B cell (primary cell): ENCODE measurements at regions not wholly inside any gene's neighbourhood (a gene's known extent, or its start where the extent isn't known, plus 50 kb on each side); places are given as distances from the start of the nearest gene placed in this dataset.

Experiments
- ATAC-seq: fragments of 200-7000 bp; cut with Tn5 transposase; one replicate; pipeline ENCODE4 v1.10.0; 2021; ENCODE audit warnings: low read depth, mild to moderate bottlenecking, moderate number of reproducible peaks, moderate library complexity
- CTCF ChIA-PET: fragments of 350-600 bp; sonication (Branson Sonifier 250); formaldehyde crosslinking; loops from one replicate; lab custom pipeline; 2021; ENCODE audit warnings: antibody characterized with exemption, inconsistent platforms; lab: Charles Lee
- POLR2A ChIA-PET: fragments of 350-600 bp; sonication (Branson Sonifier 250); formaldehyde crosslinking; loops from one replicate; lab custom pipeline; 2021; ENCODE audit warnings: antibody characterized with exemption; lab: Charles Lee
- DNase-seq: peaks from one replicate; pipeline ENCODE4 v3.0.0; 2013
- H2AFZ ChIP-seq: 2 replicates; pipeline ENCODE4 v1.6.1; 2012; ENCODE audit warnings: mild to moderate bottlenecking, low read depth, low read length; ENCODE audit not compliant: insufficient read depth, poor library complexity, severe bottlenecking
- H3K27ac ChIP-seq, 2 donors: 1 replicate in 1 of 2; 2 replicates in 1 of 2; pipeline ENCODE4 v1.5.1; 2012 to 2013; ENCODE audit warnings: low read length in 2 of 2, mild to moderate bottlenecking in 2 of 2, moderate library complexity in 1 of 2
- H3K27me3 ChIP-seq, 4 experiments: fragments of 200-600 bp in 1 of 4; sonication (generic) in 1 of 4; replicated peaks in 1 of 4; 1 replicate in 2 of 4; 2 replicates in 2 of 4; pipeline versions ENCODE4 v1.6.1 to v1.7.0; 2013 to 2016; ENCODE audit warnings: low read length in 3 of 4, mild to moderate bottlenecking in 2 of 4, mixed read lengths in 1 of 4, moderate library complexity in 1 of 4; ENCODE audit not compliant: insufficient read depth in 4 of 4, control insufficient read depth in 3 of 4; ENCODE audit errors: control extremely low read depth in 1 of 4
- H3K36me3 ChIP-seq, 2 experiments: replicated peaks in 1 of 2; 1 replicate in 1 of 2; 2 replicates in 1 of 2; pipeline versions ENCODE4 v1.6.1 to v1.7.1; 2013; ENCODE audit warnings: low read length in 1 of 2; ENCODE audit not compliant: insufficient read depth in 2 of 2, control insufficient read depth in 1 of 2; ENCODE audit errors: control extremely low read depth in 1 of 2, extremely low read depth in 1 of 2
- H3K4me1 ChIP-seq, 2 donors: fragments of 200-600 bp in 1 of 2; sonication (generic) in 1 of 2; 1 replicate in 1 of 2; 2 replicates in 1 of 2; pipeline versions ENCODE4 v1.5.1 to v1.6.1; 2013 to 2017; ENCODE audit warnings: low read length in 2 of 2; ENCODE audit not compliant: control insufficient read depth in 2 of 2, insufficient read depth in 2 of 2
- H3K4me2 ChIP-seq: replicated peaks from 2 replicates; pipeline ENCODE3; 2012; ENCODE audit warnings: mild to moderate bottlenecking, low read depth, low read length; ENCODE audit not compliant: poor library complexity, severe bottlenecking
- H3K4me3 ChIP-seq, 5 experiments: fragments of 200-600 bp in 1 of 5; sonication (generic) in 1 of 5; 1 replicate in 3 of 5; 2 replicates in 2 of 5; pipeline versions ENCODE4 v1.5.1 to v1.7.0; 2011 to 2016; ENCODE audit warnings: low read length in 4 of 5, mild to moderate bottlenecking in 4 of 5, low read depth in 2 of 5, control low read depth in 1 of 5, moderate library complexity in 1 of 5; ENCODE audit not compliant: insufficient read depth in 1 of 5; ENCODE audit errors: control extremely low read depth in 1 of 5, extremely low read depth in 1 of 5
- H3K79me2 ChIP-seq: fragments of 200-600 bp; sonication (generic); one replicate; pipeline ENCODE4 v1.6.0; 2016; ENCODE audit warnings: low read length; ENCODE audit not compliant: control insufficient read depth, insufficient read depth
- H3K9ac ChIP-seq: fragments of 200-600 bp; sonication (generic); 2 replicates; pipeline ENCODE4 v1.6.1; 2017; ENCODE audit warnings: mild to moderate bottlenecking, low read length, moderate library complexity
- H3K9me3 ChIP-seq, 3 donors: one replicate each; pipeline versions ENCODE4 v1.6.1 to v1.7.1; 2013; ENCODE audit warnings: low read length in 2 of 3; ENCODE audit not compliant: control insufficient read depth in 2 of 3, insufficient read depth in 1 of 3; ENCODE audit errors: control extremely low read depth in 1 of 3
- H4K20me1 ChIP-seq: 2 replicates; pipeline ENCODE4 v1.6.0; 2012; ENCODE audit warnings: mild to moderate bottlenecking, low read length; ENCODE audit not compliant: insufficient read depth, control insufficient read depth, poor library complexity, severe bottlenecking
- H3K27ac Mint-ChIP-seq: one replicate; pipeline ENCODE4 v1.8.0; 2021; ENCODE audit warnings: mixed read lengths
- H3K27me3 Mint-ChIP-seq: one replicate; pipeline ENCODE4 v1.8.0; 2021; ENCODE audit warnings: mixed read lengths
- H3K4me1 Mint-ChIP-seq: one replicate; pipeline ENCODE4 v1.8.0; 2021; ENCODE audit warnings: mixed read lengths
- H3K4me3 Mint-ChIP-seq: one replicate; pipeline ENCODE4 v1.8.0; 2021; ENCODE audit warnings: mixed read lengths
- H3K9me3 Mint-ChIP-seq: one replicate; pipeline ENCODE4 v1.8.0; 2022; ENCODE audit warnings: mixed read lengths; ENCODE audit not compliant: insufficient read depth
- EZH2 ChIP-seq: IDR thresholded peaks from 2 replicates; pipeline ENCODE4 v1.6.1; 2012; ENCODE audit warnings: borderline replicate concordance, low read depth, mild to moderate bottlenecking, moderate library complexity, low read length; ENCODE audit not compliant: insufficient read depth, poor library complexity, severe bottlenecking
- WGBS: methylation state at CpG from one replicate; pipeline ENCODE4 v1.1.5; 2013; ENCODE audit warnings: missing lambda C conversion rate; ENCODE audit not compliant: insufficient coverage; 5-methylcytosine and 5-hydroxymethylcytosine counted together
- intact Hi-C: fragments of 100-400 bp; cut with micrococcal nuclease; formaldehyde crosslinking; loops from one replicate; pipeline ENCODE4 v1.10.0; 2022
- TF ChIP-seq, protein P1 (sequence below): fragments of 200-600 bp; IDR thresholded peaks from one replicate; pipeline ENCODE4 v1.8.0; 2022; ENCODE audit warnings: antibody characterized with exemption, mild to moderate bottlenecking

DNA sequence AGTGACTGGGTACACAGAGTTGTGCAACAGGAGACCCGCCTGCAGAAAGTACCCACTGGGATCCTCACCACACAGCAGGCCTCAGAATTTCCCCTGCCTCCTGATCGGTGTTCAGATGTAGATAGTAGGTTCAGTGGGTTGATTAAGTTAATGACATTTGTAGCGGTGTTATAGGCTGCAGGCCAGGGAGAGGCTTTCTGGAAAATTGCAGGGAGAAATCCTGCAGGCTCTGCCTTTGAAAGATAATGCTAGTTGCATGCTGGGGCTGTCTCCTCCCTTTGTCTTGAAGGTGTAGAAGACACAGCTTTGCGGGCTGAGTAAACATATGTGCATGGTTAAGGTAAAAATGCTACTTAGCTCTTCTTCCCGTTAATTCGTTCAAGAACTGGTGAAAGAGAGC lies 406.3 kb upstream of the RBFOX1 start:
- 87% methylated on average over 3 of the region's 6 CpGs for WGBS
- DNase-seq, result no peak
- H3K36me3 ChIP-seq, result no peaks in the 10 kb centered on the region
- no peak overlapping the region for H3K4me2 ChIP-seq
- ChIA-PET CTCF (no interaction called here), POLR2A (no interaction called here)
- no peak for ATAC-seq
- no peak overlapping the region for H3K9ac ChIP-seq
- intact Hi-C loops, result no loop called here
- no peak overlapping the region for H3K4me3 ChIP-seq
- no peak overlapping the region for H3K27ac ChIP-seq
- H3K9me3 Mint-ChIP-seq, result peaks cover 2% of the 10 kb centered on the region
- H3K27ac Mint-ChIP-seq, result no peak overlapping the region
- H2AFZ ChIP-seq, result no peak overlapping the region
- peaks cover 0 to 18% (median 0%) of the 10 kb centered on the region in 3 donors for H3K9me3 ChIP-seq
- H4K20me1 ChIP-seq, result no peaks in the 10 kb centered on the region
- no peaks in the 10 kb centered on the region for H3K27me3 ChIP-seq
- H3K4me1 ChIP-seq, result no peaks in the 10 kb centered on the region
- H3K4me3 Mint-ChIP-seq, result no peak overlapping the region
- TF ChIP-seq EZH2, result no peak
- TF ChIP-seq, protein P1, sequence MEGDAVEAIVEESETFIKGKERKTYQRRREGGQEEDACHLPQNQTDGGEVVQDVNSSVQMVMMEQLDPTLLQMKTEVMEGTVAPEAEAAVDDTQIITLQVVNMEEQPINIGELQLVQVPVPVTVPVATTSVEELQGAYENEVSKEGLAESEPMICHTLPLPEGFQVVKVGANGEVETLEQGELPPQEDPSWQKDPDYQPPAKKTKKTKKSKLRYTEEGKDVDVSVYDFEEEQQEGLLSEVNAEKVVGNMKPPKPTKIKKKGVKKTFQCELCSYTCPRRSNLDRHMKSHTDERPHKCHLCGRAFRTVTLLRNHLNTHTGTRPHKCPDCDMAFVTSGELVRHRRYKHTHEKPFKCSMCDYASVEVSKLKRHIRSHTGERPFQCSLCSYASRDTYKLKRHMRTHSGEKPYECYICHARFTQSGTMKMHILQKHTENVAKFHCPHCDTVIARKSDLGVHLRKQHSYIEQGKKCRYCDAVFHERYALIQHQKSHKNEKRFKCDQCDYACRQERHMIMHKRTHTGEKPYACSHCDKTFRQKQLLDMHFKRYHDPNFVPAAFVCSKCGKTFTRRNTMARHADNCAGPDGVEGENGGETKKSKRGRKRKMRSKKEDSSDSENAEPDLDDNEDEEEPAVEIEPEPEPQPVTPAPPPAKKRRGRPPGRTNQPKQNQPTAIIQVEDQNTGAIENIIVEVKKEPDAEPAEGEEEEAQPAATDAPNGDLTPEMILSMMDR, result no peak
- H3K27me3 Mint-ChIP-seq, result no peaks in the 10 kb centered on the region
- H3K79me2 ChIP-seq, result no peaks in the 10 kb centered on the region
- no peaks in the 10 kb centered on the region for H3K4me1 Mint-ChIP-seq

GRCh38 chr16:6918646-6919045 lies 414.0 kb upstream of the RBFOX1 start:
- WGBS, result 93% methylated on average over 5 of the region's 7 CpGs
- Mint-ChIP-seq H3K27me3 (no peaks in the 10 kb centered on the region), H3K27ac (no peak overlapping the region), H3K9me3 (peaks cover 7% of the 10 kb centered on the region), H3K4me3 (no peak overlapping the region), H3K4me1 (no peaks in the 10 kb centered on the region)
- no peak for TF ChIP-seq EZH2
- TF ChIP-seq, protein P1, result no peak
- Histone ChIP-seq H3K4me1 (no peaks in the 10 kb centered on the region), H3K4me2 (no peak overlapping the region), H3K36me3 (no peaks in the 10 kb centered on the region), H3K27ac (no peak overlapping the region), H3K27me3 (no peaks in the 10 kb centered on the region), H3K4me3 (no peak overlapping the region), H2AFZ (no peak overlapping the region), H3K9me3 (peaks cover 0 to 12% (median 0%) of the 10 kb centered on the region in 3 donors), H4K20me1 (no peaks in the 10 kb centered on the region), H3K9ac (no peak overlapping the region), H3K79me2 (no peaks in the 10 kb centered on the region)
- DNase-seq (no peak), ATAC-seq (no peak)
- intact Hi-C loops, result no loop called here
- POLR2A ChIA-PET, result no interaction called here
- CTCF ChIA-PET, result no interaction called here
